ENCODE measurements at regions not wholly inside any gene's neighbourhood (a gene's known extent, or its start where the extent isn't known, plus 50 kb on each side); places are given as distances from the start of the nearest gene placed in this dataset.

DNA sequence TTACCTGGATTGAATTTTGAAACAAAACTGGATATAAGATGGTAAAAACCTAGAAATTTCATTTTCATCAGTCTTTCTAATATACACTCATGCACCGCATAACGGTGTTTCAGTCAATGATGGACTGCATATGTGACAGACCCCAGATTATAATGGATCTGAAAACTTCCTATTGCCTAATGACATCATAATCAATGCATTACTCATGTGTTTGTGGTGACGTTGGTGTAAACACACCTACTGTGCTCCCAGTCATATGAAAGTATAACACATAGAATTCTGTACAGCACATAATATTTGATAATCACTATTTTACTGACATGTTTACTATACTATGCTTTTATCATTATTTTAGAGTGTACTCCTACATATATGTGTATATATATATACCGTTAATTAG lies 119.9 kb upstream of the AGA start (continued):
- TF ChIP-seq IKZF1 (conservative IDR thresholded peaks at IDR 0.05) = no peak
- no peak for TF ChIP-seq PAX8 (IDR thresholded peaks at IDR 0.05)
- TF ChIP-seq NFXL1 (IDR thresholded peaks at IDR 0.05; ENCODE audit: borderline replicate concordance) = no peak
- TF ChIP-seq STAT3 (IDR thresholded peaks at IDR 0.05; ENCODE audit: low read depth, low read length) = no peak
- TF ChIP-seq MYC (IDR thresholded peaks at IDR 0.05; ENCODE audit: insufficient read depth, insufficient read length, insufficient replicate concordance, low read length, severe bottlenecking) = no peak
- TF ChIP-seq, protein P1, sequence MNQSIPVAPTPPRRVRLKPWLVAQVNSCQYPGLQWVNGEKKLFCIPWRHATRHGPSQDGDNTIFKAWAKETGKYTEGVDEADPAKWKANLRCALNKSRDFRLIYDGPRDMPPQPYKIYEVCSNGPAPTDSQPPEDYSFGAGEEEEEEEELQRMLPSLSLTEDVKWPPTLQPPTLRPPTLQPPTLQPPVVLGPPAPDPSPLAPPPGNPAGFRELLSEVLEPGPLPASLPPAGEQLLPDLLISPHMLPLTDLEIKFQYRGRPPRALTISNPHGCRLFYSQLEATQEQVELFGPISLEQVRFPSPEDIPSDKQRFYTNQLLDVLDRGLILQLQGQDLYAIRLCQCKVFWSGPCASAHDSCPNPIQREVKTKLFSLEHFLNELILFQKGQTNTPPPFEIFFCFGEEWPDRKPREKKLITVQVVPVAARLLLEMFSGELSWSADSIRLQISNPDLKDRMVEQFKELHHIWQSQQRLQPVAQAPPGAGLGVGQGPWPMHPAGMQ (IDR thresholded peaks at IDR 0.05; ENCODE audit: borderline replicate concordance) = no peak
- no peak for TF ChIP-seq FOS (IDR thresholded peaks at IDR 0.05; ENCODE audit: borderline replicate concordance, extremely low read depth, insufficient read length)
- TF ChIP-seq ETV6 (conservative IDR thresholded peaks at IDR 0.05 in 1 of 2, IDR thresholded peaks at IDR 0.05 in 1 of 2; ENCODE audit: borderline replicate concordance in 1 of 2, low read depth in 1 of 2) = no peak
- TF ChIP-seq ZZZ3 (IDR thresholded peaks at IDR 0.05; ENCODE audit: control insufficient read depth, insufficient read length, low read depth) = no peak

DNA sequence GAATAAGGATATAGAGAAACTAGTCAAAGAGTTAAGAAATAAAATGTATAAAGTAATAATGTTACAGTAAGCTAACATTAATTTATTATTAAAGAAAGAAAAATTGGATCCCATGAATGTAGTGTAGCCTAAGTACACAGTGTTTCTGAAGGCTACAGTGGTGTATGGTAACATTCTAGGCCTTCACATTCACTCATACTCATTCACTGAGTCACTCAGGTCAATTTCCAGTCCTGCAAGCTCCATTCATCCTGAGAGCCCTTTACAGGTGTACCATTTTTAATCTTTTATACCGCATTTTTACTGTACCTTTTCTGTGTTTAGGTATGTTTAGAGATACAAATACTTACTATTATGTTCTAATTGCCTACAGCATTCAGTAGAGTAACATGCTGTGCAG lies 120.6 kb upstream of the AGA start:
- no peaks in the 10 kb centered on the region for H3K36me3 ChIP-seq (ENCODE audit: control insufficient read depth in 2 of 2, insufficient read depth in 2 of 2, low read length in 1 of 2)
- in situ Hi-C loops (cut with MboI) = no loop called here
- no peaks in the 10 kb centered on the region; a peak in 1 of 4 replicates for H3K27me3 ChIP-seq (replicated peaks in 1 of 2; ENCODE audit: control insufficient read depth in 2 of 2, insufficient read depth in 2 of 2, low read length in 1 of 2)
- ChIA-PET SMC1A (ENCODE audit: uncharacterized antibody, unreplicated experiment) (interaction anchor here (0.6 kb wide), 2 partner anchors 227 to 323 kb away, joined by 3 read pairs; no protein-coding TSS in a partner anchor), POLR2A (no interaction called here), CTCF (no interaction called here), RAD21 (ENCODE audit: unreplicated experiment) (no interaction called here)
- H2AFZ ChIP-seq (ENCODE audit: control insufficient read depth, low read depth, low read length) = no peak overlapping the region
- no peaks in the 10 kb centered on the region for H3K79me2 ChIP-seq (ENCODE audit: control insufficient read depth, insufficient read depth, low read length)
- H3K9ac ChIP-seq (ENCODE audit: control insufficient read depth, insufficient read depth, low read length) = no peak overlapping the region
- H3K27ac ChIP-seq (ENCODE audit: control insufficient read depth, insufficient read depth) = no peak overlapping the region
- intact Hi-C loops (cut with micrococcal nuclease; ENCODE audit: unreplicated experiment) = no loop called here
- no TSS peak for BruUV-seq (replicated peaks)
- 0% methylated on average over 1 of the region's 1 CpG for WGBS (ENCODE audit: insufficient coverage, insufficient replicate concordance, low lambda C conversion rate, missing lambda C conversion rate)
- no peak for FAIRE-seq
- no peak for DNase-seq (ENCODE audit: low read depth, low spot score)
- no peak overlapping the region for H3K4me2 ChIP-seq (ENCODE audit: control insufficient read depth, insufficient read depth)
- no peaks in the 10 kb centered on the region for H3K9me3 ChIP-seq (replicated peaks; ENCODE audit: control insufficient read depth, insufficient read depth, low read length)
- no peaks in the 10 kb centered on the region for H4K20me1 ChIP-seq (ENCODE audit: control insufficient read depth, insufficient read depth)
- H3K4me3 ChIP-seq = no peak overlapping the region
- ATAC-seq = no peak
- no peaks in the 10 kb centered on the region for H3K4me1 ChIP-seq (ENCODE audit: control insufficient read depth, insufficient read depth, low read length)
- TF ChIP-seq, protein P2, sequence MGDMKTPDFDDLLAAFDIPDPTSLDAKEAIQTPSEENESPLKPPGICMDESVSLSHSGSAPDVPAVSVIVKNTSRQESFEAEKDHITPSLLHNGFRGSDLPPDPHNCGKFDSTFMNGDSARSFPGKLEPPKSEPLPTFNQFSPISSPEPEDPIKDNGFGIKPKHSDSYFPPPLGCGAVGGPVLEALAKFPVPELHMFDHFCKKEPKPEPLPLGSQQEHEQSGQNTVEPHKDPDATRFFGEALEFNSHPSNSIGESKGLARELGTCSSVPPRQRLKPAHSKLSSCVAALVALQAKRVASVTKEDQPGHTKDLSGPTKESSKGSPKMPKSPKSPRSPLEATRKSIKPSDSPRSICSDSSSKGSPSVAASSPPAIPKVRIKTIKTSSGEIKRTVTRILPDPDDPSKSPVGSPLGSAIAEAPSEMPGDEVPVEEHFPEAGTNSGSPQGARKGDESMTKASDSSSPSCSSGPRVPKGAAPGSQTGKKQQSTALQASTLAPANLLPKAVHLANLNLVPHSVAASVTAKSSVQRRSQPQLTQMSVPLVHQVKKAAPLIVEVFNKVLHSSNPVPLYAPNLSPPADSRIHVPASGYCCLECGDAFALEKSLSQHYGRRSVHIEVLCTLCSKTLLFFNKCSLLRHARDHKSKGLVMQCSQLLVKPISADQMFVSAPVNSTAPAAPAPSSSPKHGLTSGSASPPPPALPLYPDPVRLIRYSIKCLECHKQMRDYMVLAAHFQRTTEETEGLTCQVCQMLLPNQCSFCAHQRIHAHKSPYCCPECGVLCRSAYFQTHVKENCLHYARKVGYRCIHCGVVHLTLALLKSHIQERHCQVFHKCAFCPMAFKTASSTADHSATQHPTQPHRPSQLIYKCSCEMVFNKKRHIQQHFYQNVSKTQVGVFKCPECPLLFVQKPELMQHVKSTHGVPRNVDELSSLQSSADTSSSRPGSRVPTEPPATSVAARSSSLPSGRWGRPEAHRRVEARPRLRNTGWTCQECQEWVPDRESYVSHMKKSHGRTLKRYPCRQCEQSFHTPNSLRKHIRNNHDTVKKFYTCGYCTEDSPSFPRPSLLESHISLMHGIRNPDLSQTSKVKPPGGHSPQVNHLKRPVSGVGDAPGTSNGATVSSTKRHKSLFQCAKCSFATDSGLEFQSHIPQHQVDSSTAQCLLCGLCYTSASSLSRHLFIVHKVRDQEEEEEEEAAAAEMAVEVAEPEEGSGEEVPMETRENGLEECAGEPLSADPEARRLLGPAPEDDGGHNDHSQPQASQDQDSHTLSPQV (IDR thresholded peaks at IDR 0.05) = no peak
- TF ChIP-seq, protein P3, sequence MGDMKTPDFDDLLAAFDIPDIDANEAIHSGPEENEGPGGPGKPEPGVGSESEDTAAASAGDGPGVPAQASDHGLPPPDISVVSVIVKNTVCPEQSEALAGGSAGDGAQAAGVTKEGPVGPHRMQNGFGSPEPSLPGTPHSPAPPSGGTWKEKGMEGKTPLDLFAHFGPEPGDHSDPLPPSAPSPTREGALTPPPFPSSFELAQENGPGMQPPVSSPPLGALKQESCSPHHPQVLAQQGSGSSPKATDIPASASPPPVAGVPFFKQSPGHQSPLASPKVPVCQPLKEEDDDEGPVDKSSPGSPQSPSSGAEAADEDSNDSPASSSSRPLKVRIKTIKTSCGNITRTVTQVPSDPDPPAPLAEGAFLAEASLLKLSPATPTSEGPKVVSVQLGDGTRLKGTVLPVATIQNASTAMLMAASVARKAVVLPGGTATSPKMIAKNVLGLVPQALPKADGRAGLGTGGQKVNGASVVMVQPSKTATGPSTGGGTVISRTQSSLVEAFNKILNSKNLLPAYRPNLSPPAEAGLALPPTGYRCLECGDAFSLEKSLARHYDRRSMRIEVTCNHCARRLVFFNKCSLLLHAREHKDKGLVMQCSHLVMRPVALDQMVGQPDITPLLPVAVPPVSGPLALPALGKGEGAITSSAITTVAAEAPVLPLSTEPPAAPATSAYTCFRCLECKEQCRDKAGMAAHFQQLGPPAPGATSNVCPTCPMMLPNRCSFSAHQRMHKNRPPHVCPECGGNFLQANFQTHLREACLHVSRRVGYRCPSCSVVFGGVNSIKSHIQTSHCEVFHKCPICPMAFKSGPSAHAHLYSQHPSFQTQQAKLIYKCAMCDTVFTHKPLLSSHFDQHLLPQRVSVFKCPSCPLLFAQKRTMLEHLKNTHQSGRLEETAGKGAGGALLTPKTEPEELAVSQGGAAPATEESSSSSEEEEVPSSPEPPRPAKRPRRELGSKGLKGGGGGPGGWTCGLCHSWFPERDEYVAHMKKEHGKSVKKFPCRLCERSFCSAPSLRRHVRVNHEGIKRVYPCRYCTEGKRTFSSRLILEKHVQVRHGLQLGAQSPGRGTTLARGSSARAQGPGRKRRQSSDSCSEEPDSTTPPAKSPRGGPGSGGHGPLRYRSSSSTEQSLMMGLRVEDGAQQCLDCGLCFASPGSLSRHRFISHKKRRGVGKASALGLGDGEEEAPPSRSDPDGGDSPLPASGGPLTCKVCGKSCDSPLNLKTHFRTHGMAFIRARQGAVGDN (IDR thresholded peaks at IDR 0.05) = no peak
- TF ChIP-seq, protein P4, sequence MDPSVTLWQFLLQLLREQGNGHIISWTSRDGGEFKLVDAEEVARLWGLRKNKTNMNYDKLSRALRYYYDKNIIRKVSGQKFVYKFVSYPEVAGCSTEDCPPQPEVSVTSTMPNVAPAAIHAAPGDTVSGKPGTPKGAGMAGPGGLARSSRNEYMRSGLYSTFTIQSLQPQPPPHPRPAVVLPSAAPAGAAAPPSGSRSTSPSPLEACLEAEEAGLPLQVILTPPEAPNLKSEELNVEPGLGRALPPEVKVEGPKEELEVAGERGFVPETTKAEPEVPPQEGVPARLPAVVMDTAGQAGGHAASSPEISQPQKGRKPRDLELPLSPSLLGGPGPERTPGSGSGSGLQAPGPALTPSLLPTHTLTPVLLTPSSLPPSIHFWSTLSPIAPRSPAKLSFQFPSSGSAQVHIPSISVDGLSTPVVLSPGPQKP (IDR thresholded peaks at IDR 0.05; ENCODE audit: low read depth, low read length) = no peak
- no peak for TF ChIP-seq TCF7 (IDR thresholded peaks at IDR 0.05; ENCODE audit: borderline replicate concordance)

Data from GM12878 (cell line).